Neutrophil (primary cell): ENCODE measurements at regions not wholly inside any gene's neighbourhood (a gene's known extent, or its start where the extent isn't known, plus 50 kb on each side); places are given as distances from the start of the nearest gene placed in this dataset.

ENCODE experiments used
- H3K27ac ChIP-seq: fragments of 200-600 bp; sonication (generic); 2 replicates; pipeline ENCODE4 v1.5.1; 2016; ENCODE audit warnings: mild to moderate bottlenecking, moderate library complexity
- H3K27me3 ChIP-seq: fragments of 200-600 bp; sonication (generic); 2 replicates; pipeline ENCODE4 v1.6.0; 2016; ENCODE audit warnings: mild to moderate bottlenecking
- H3K36me3 ChIP-seq: fragments of 200-600 bp; sonication (generic); 2 replicates; pipeline ENCODE4 v1.5.1; 2017
- H3K4me1 ChIP-seq, 2 experiments: fragments of 200-600 bp in 1 of 2; sonication (generic) in 1 of 2; 1 replicate in 1 of 2; 2 replicates in 1 of 2; pipeline versions ENCODE4 v1.5.1 to v1.6.1; 2013 to 2016; ENCODE audit warnings: low read depth in 1 of 2, low read length in 1 of 2, mild to moderate bottlenecking in 1 of 2, moderate library complexity in 1 of 2; ENCODE audit not compliant: control insufficient read depth in 1 of 2, insufficient read depth in 1 of 2
- H3K4me3 ChIP-seq, 2 experiments: fragments of 200-600 bp in 1 of 2; sonication (generic) in 1 of 2; 1 replicate in 1 of 2; 2 replicates in 1 of 2; pipeline ENCODE4 v1.5.1; 2013 to 2016; ENCODE audit warnings: low read depth in 1 of 2, low read length in 1 of 2, mild to moderate bottlenecking in 1 of 2, moderate library complexity in 1 of 2
- H3K9me3 ChIP-seq: fragments of 200-600 bp; sonication (generic); 2 replicates; pipeline ENCODE4 v1.5.1; 2016
- CTCF ChIP-seq: fragments of 200-600 bp; sonication (generic); IDR thresholded peaks from 2 replicates; pipeline ENCODE4 v1.5.1; 2016; ENCODE audit warnings: antibody characterized with exemption

- Histone ChIP-seq H3K27ac (no peak overlapping the region), H3K4me3 (no peak overlapping the region), H3K27me3 (no peaks in the 10 kb centered on the region), H3K36me3 (no peaks in the 10 kb centered on the region), H3K9me3 (no peaks in the 10 kb centered on the region), H3K4me1 (no peaks in the 10 kb centered on the region)
- no peak for TF ChIP-seq CTCF
Measured at GRCh38 chr12:30019366-30020140, 235.8 kb upstream of the TMTC1 start.

GRCh38 chr12:30016540-30017055 lies 232.9 kb upstream of the TMTC1 start:
- Histone ChIP-seq H3K27me3 (no peaks in the 10 kb centered on the region), H3K27ac (no peak overlapping the region)

GRCh38 chr12:30015631-30016337 lies 232.0 kb upstream of the TMTC1 start:
- Histone ChIP-seq H3K4me3 (no peak overlapping the region), H3K4me1 (no peaks in the 10 kb centered on the region), H3K36me3 (no peaks in the 10 kb centered on the region), H3K27me3 (no peaks in the 10 kb centered on the region), H3K27ac (no peak overlapping the region), H3K9me3 (no peaks in the 10 kb centered on the region)
- no peak for TF ChIP-seq CTCF

More at GRCh38 chr12:30016540-30017055, 232.9 kb upstream of the TMTC1 start:
- H3K36me3 ChIP-seq: no peaks in the 10 kb centered on the region
- H3K9me3 ChIP-seq: no peaks in the 10 kb centered on the region
- no peaks in the 10 kb centered on the region for H3K4me1 ChIP-seq
- no peak for TF ChIP-seq CTCF
- no peak overlapping the region for H3K4me3 ChIP-seq

GRCh38 chr12:30014991-30015390 lies 231.2 kb upstream of the TMTC1 start:
- TF ChIP-seq CTCF: no peak
- no peaks in the 10 kb centered on the region for H3K4me1 ChIP-seq
- H3K27me3 ChIP-seq: no peaks in the 10 kb centered on the region
- no peak overlapping the region for H3K27ac ChIP-seq
- H3K9me3 ChIP-seq: no peaks in the 10 kb centered on the region
- no peak overlapping the region for H3K4me3 ChIP-seq
- no peaks in the 10 kb centered on the region for H3K36me3 ChIP-seq

GRCh38 chr12:30012816-30013450 lies 229.2 kb upstream of the TMTC1 start:
- Histone ChIP-seq H3K27me3 (no peaks in the 10 kb centered on the region), H3K36me3 (no peaks in the 10 kb centered on the region), H3K9me3 (no peaks in the 10 kb centered on the region), H3K27ac (no peak overlapping the region), H3K4me3 (no peak overlapping the region), H3K4me1 (no peaks in the 10 kb centered on the region)
- no peak for TF ChIP-seq CTCF
